ENCODE measurements at regions not wholly inside any gene's neighbourhood (a gene's known extent, or its start where the extent isn't known, plus 50 kb on each side); places are given as distances from the start of the nearest gene placed in this dataset.

- TF ChIP-seq CTCF (conservative IDR thresholded peaks at IDR 0.05; ENCODE audit: low read depth, low read length), result no peak
- no peak for TF ChIP-seq EZH2 (IDR thresholded peaks at IDR 0.05; ENCODE audit: low read length, unreplicated experiment)
- TF ChIP-seq EZH2phosphoT487 (IDR thresholded peaks at IDR 0.05; ENCODE audit: borderline replicate concordance, low read length), result no peak
Measured at GRCh38 chr1:219523411-219523810, 89.5 kb downstream of the ZC3H11B start.

All from PC-3 (cell line).